GM12878 (cell line): ENCODE measurements at regions not wholly inside any gene's neighbourhood (a gene's known extent, or its start where the extent isn't known, plus 50 kb on each side); places are given as distances from the start of the nearest gene placed in this dataset.

ENCODE experiments used
- MEF2A ChIP-seq: IDR thresholded peaks from 2 replicates; pipeline ENCODE4 v1.6.1; 2011; ENCODE audit warnings: low read depth, mild to moderate bottlenecking, low read length, moderate library complexity; ENCODE audit not compliant: insufficient read depth
- SMAD1 ChIP-seq: fragments of 450-650 bp; IDR thresholded peaks from 2 replicates; pipeline ENCODE4 v1.6.1; 2018; ENCODE audit warnings: mild to moderate bottlenecking, low read depth; ENCODE audit not compliant: partially characterized antibody
- SRF ChIP-seq, 2 experiments: IDR thresholded peaks; 2 replicates each; pipeline ENCODE4 v1.6.1; 2011; ENCODE audit warnings: low read depth in 2 of 2, low read length in 2 of 2, mild to moderate bottlenecking in 1 of 2, moderate library complexity in 1 of 2
- TF ChIP-seq, protein P1 (sequence below): fragments of 150-350 bp; IDR thresholded peaks from 2 replicates; pipeline ENCODE4 v1.6.1; 2016; ENCODE audit warnings: low read depth, low read length
- TF ChIP-seq, protein P2 (sequence below): IDR thresholded peaks from 2 replicates; pipeline ENCODE4 v1.6.1; 2011; ENCODE audit warnings: low read depth, low read length, improper control_type of control experiment, borderline replicate concordance
- TF ChIP-seq, protein P3 (sequence below): fragments of 450-650 bp; IDR thresholded peaks from 2 replicates; pipeline ENCODE4 v1.6.1; 2016; ENCODE audit warnings: mild to moderate bottlenecking, moderate library complexity, borderline replicate concordance

DNA sequence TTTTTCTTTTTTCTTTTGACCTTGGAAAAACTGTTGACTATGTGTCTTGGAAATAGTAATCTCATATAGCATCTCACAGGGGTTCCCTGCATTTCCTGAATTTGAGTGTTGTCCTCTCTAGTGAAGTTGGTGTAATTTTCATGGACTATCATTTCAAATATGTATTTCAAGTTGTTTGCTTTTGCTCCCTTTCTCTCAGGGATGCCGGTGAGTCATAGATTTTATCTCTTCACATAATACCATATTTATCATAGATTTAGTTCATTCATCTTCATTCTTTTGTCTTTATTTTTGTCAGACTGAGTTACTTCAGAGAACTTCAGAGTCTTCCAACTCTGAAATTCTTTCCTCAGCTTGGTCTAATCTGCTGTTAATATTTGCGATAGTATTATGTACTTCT lies 1320.6 kb downstream of the LRFN5 start (continued):
- TF ChIP-seq SRF (IDR thresholded peaks at IDR 0.05; ENCODE audit: low read depth in 2 of 2, low read length in 2 of 2) = no peak
- no peak for TF ChIP-seq MEF2A
- TF ChIP-seq, protein P1, sequence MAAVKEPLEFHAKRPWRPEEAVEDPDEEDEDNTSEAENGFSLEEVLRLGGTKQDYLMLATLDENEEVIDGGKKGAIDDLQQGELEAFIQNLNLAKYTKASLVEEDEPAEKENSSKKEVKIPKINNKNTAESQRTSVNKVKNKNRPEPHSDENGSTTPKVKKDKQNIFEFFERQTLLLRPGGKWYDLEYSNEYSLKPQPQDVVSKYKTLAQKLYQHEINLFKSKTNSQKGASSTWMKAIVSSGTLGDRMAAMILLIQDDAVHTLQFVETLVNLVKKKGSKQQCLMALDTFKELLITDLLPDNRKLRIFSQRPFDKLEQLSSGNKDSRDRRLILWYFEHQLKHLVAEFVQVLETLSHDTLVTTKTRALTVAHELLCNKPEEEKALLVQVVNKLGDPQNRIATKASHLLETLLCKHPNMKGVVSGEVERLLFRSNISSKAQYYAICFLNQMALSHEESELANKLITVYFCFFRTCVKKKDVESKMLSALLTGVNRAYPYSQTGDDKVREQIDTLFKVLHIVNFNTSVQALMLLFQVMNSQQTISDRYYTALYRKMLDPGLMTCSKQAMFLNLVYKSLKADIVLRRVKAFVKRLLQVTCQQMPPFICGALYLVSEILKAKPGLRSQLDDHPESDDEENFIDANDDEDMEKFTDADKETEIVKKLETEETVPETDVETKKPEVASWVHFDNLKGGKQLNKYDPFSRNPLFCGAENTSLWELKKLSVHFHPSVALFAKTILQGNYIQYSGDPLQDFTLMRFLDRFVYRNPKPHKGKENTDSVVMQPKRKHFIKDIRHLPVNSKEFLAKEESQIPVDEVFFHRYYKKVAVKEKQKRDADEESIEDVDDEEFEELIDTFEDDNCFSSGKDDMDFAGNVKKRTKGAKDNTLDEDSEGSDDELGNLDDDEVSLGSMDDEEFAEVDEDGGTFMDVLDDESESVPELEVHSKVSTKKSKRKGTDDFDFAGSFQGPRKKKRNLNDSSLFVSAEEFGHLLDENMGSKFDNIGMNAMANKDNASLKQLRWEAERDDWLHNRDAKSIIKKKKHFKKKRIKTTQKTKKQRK = no peak
- TF ChIP-seq, protein P2, sequence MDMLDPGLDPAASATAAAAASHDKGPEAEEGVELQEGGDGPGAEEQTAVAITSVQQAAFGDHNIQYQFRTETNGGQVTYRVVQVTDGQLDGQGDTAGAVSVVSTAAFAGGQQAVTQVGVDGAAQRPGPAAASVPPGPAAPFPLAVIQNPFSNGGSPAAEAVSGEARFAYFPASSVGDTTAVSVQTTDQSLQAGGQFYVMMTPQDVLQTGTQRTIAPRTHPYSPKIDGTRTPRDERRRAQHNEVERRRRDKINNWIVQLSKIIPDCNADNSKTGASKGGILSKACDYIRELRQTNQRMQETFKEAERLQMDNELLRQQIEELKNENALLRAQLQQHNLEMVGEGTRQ = no peak
- no peak for TF ChIP-seq SMAD1
- TF ChIP-seq, protein P3, sequence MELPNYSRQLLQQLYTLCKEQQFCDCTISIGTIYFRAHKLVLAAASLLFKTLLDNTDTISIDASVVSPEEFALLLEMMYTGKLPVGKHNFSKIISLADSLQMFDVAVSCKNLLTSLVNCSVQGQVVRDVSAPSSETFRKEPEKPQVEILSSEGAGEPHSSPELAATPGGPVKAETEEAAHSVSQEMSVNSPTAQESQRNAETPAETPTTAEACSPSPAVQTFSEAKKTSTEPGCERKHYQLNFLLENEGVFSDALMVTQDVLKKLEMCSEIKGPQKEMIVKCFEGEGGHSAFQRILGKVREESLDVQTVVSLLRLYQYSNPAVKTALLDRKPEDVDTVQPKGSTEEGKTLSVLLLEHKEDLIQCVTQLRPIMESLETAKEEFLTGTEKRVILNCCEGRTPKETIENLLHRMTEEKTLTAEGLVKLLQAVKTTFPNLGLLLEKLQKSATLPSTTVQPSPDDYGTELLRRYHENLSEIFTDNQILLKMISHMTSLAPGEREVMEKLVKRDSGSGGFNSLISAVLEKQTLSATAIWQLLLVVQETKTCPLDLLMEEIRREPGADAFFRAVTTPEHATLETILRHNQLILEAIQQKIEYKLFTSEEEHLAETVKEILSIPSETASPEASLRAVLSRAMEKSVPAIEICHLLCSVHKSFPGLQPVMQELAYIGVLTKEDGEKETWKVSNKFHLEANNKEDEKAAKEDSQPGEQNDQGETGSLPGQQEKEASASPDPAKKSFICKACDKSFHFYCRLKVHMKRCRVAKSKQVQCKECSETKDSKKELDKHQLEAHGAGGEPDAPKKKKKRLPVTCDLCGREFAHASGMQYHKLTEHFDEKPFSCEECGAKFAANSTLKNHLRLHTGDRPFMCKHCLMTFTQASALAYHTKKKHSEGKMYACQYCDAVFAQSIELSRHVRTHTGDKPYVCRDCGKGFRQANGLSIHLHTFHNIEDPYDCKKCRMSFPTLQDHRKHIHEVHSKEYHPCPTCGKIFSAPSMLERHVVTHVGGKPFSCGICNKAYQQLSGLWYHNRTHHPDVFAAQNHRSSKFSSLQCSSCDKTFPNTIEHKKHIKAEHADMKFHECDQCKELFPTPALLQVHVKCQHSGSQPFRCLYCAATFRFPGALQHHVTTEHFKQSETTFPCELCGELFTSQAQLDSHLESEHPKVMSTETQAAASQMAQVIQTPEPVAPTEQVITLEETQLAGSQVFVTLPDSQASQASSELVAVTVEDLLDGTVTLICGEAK = no peak
- TF ChIP-seq, all 136 proteins: peak for 0
